GM12878 (cell line): ENCODE measurements at regions not wholly inside any gene's neighbourhood (a gene's known extent, or its start where the extent isn't known, plus 50 kb on each side); places are given as distances from the start of the nearest gene placed in this dataset.

Experiments used
- ATAC-seq: fragments of 200-7000 bp; cut with Tn5 transposase; 3 replicates; pipeline ENCODE4 v1.9.1; 2020; ENCODE audit warnings: mild to moderate bottlenecking, moderate library complexity
- BruUV-seq: library from RNA; stranded (reverse); fragments of 400-500 nt; replicated peaks from 2 replicates; lab custom pipeline; 2021; lab: Mats Ljungman, UMichigan
- CTCF ChIA-PET: fragments of 300-600 bp; sonication (Branson Sonifier 250); formaldehyde crosslinking; extraction: SDS; loops from one replicate; lab custom pipeline; 2021; ENCODE audit warnings: inconsistent platforms; lab: Yijun Ruan, JAX
- POLR2A ChIA-PET: fragments of 350-600 bp; formaldehyde crosslinking; extraction: SDS; loops from one replicate; lab custom pipeline; 2021; ENCODE audit warnings: inconsistent platforms; lab: Charles Lee
- RAD21 ChIA-PET: fragments of 300-600 bp; sonication (Branson Sonifier 250); formaldehyde crosslinking; loops from one replicate; lab custom pipeline; 2023; ENCODE audit warnings: antibody characterized with exemption; ENCODE audit not compliant: unreplicated experiment; lab: Charles Lee
- SMC1A ChIA-PET: fragments of 300-600 bp; sonication (Branson Sonifier 250); formaldehyde crosslinking; loops from one replicate; lab custom pipeline; 2023; ENCODE audit not compliant: unreplicated experiment, uncharacterized antibody; lab: Charles Lee
- DNase-seq: peaks from one replicate; pipeline ENCODE4 v3.0.0-alpha.2; 2011; ENCODE audit warnings: low read depth, low spot score
- FAIRE-seq: peaks from 3 replicates; lab custom pipeline; 2011; peaks lifted over from hg19 to GRCh38; lab: Jason Lieb, UNC
- H2AFZ ChIP-seq: 2 replicates; pipeline ENCODE4 v1.6.0; 2011; ENCODE audit warnings: low read depth, low read length, control low read depth; ENCODE audit not compliant: control insufficient read depth
- H3K27ac ChIP-seq: 2 replicates; pipeline ENCODE4 v1.5.1; 2011; ENCODE audit warnings: control low read depth; ENCODE audit not compliant: control insufficient read depth, insufficient read depth
- H3K27me3 ChIP-seq, 2 experiments: replicated peaks in 1 of 2; 2 replicates each; pipeline versions ENCODE4 v1.6.0 to v1.6.1; 2011; ENCODE audit warnings: low read length in 1 of 2; ENCODE audit not compliant: control insufficient read depth in 2 of 2, insufficient read depth in 2 of 2
- H3K36me3 ChIP-seq, 2 experiments: 2 replicates each; pipeline ENCODE4 v1.5.1; 2011; ENCODE audit warnings: low read length in 1 of 2; ENCODE audit not compliant: control insufficient read depth in 2 of 2, insufficient read depth in 2 of 2
- H3K4me1 ChIP-seq: 2 replicates; pipeline ENCODE4 v1.6.1; 2011; ENCODE audit warnings: mild to moderate bottlenecking, low read length, moderate library complexity, mixed read lengths; ENCODE audit not compliant: control insufficient read depth, insufficient read depth
- H3K4me2 ChIP-seq: 2 replicates; pipeline ENCODE4 v1.6.0; 2011; ENCODE audit warnings: control low read depth; ENCODE audit not compliant: control insufficient read depth, insufficient read depth
- H3K4me3 ChIP-seq: fragments of 200-600 bp; sonication (generic); 2 replicates; pipeline ENCODE4 v1.5.1; 2016
- H3K79me2 ChIP-seq: 2 replicates; pipeline ENCODE4 v1.6.0; 2011; ENCODE audit warnings: low read length; ENCODE audit not compliant: control insufficient read depth, insufficient read depth
- H3K9ac ChIP-seq: 2 replicates; pipeline ENCODE4 v1.8.0; 2011; ENCODE audit warnings: low read length, control low read depth, mixed read lengths; ENCODE audit not compliant: control insufficient read depth, insufficient read depth
- H3K9me3 ChIP-seq: replicated peaks from 3 replicates; pipeline ENCODE4 v1.5.1; 2011; ENCODE audit warnings: mild to moderate bottlenecking, low read length; ENCODE audit not compliant: control insufficient read depth, insufficient read depth
- H4K20me1 ChIP-seq: 2 replicates; pipeline ENCODE4 v1.6.0; 2011; ENCODE audit not compliant: control insufficient read depth, insufficient read depth
- BMI1 ChIP-seq: fragments of 450-650 bp; IDR thresholded peaks from 2 replicates; pipeline ENCODE4 v1.6.1; 2016; ENCODE audit warnings: mild to moderate bottlenecking, moderate library complexity, borderline replicate concordance
- FOS ChIP-seq: IDR thresholded peaks from 3 replicates; pipeline ENCODE4 v1.6.1; 2011; ENCODE audit warnings: borderline replicate concordance; ENCODE audit not compliant: insufficient read length; ENCODE audit errors: extremely low read depth
- FOXK2 ChIP-seq: fragments of 450-650 bp; IDR thresholded peaks from 2 replicates; pipeline ENCODE4 v1.6.1; 2017; ENCODE audit warnings: mild to moderate bottlenecking, moderate library complexity
- FOXM1 ChIP-seq: IDR thresholded peaks from 2 replicates; pipeline ENCODE4 v1.6.1; 2012; ENCODE audit warnings: low read depth, mild to moderate bottlenecking, inconsistent platforms, low read length, moderate library complexity
- GATAD2B ChIP-seq: fragments of 450-650 bp; conservative IDR thresholded peaks from 2 replicates; pipeline ENCODE4 v1.6.1; 2017; ENCODE audit warnings: low read depth, mild to moderate bottlenecking, moderate library complexity
- JUND ChIP-seq: IDR thresholded peaks from 2 replicates; pipeline ENCODE4 v1.6.1; 2012; ENCODE audit warnings: low read depth, mild to moderate bottlenecking, low read length, improper control_type of control experiment, moderate library complexity
- MEF2A ChIP-seq: IDR thresholded peaks from 2 replicates; pipeline ENCODE4 v1.6.1; 2011; ENCODE audit warnings: low read depth, mild to moderate bottlenecking, low read length, moderate library complexity; ENCODE audit not compliant: insufficient read depth
- MEF2B ChIP-seq: fragments of 450-650 bp; IDR thresholded peaks from 2 replicates; pipeline ENCODE4 v1.6.1; 2018; ENCODE audit warnings: mild to moderate bottlenecking, moderate library complexity; ENCODE audit not compliant: partially characterized antibody, poor library complexity, severe bottlenecking
- NR2F1 ChIP-seq: fragments of 450-650 bp; conservative IDR thresholded peaks from 2 replicates; pipeline ENCODE4 v1.6.1; 2017; ENCODE audit warnings: mild to moderate bottlenecking
- RCOR1 ChIP-seq: conservative IDR thresholded peaks from 2 replicates; pipeline ENCODE4 v1.6.1; 2012; ENCODE audit warnings: low read depth, low read length, improper control_type of control experiment
- TBL1XR1 ChIP-seq: IDR thresholded peaks from 2 replicates; pipeline ENCODE4 v1.6.1; 2012; ENCODE audit warnings: low read depth, low read length, improper control_type of control experiment
- ZNF24 ChIP-seq: fragments of 450-650 bp; IDR thresholded peaks from 2 replicates; pipeline ENCODE4 v1.6.1; 2017; ENCODE audit warnings: antibody characterized with exemption, mild to moderate bottlenecking
- WGBS: methylation state at CpG from one replicate; pipeline ENCODE4 v1.1.6; 2016; ENCODE audit warnings: low lambda C conversion rate; ENCODE audit not compliant: insufficient replicate concordance, insufficient coverage; ENCODE audit errors: missing lambda C conversion rate; 5-methylcytosine and 5-hydroxymethylcytosine counted together
- in situ Hi-C: fragments of 300-500 bp; cut with MboI; formaldehyde crosslinking; loops from 9 replicates; pipeline ENCODE4 v1.14.3; 2018; ENCODE audit warnings: mixed read lengths
- intact Hi-C: fragments of 100-400 bp; cut with micrococcal nuclease; formaldehyde crosslinking; loops from one replicate; pipeline ENCODE4 v1.14.2; 2022; ENCODE audit not compliant: unreplicated experiment
- TF ChIP-seq, protein P1 (sequence below): fragments of 450-650 bp; formaldehyde crosslinking; IDR thresholded peaks from 2 replicates; pipeline ENCODE4 v1.4.0; 2022; ENCODE audit warnings: mild to moderate bottlenecking, moderate library complexity

DNA sequence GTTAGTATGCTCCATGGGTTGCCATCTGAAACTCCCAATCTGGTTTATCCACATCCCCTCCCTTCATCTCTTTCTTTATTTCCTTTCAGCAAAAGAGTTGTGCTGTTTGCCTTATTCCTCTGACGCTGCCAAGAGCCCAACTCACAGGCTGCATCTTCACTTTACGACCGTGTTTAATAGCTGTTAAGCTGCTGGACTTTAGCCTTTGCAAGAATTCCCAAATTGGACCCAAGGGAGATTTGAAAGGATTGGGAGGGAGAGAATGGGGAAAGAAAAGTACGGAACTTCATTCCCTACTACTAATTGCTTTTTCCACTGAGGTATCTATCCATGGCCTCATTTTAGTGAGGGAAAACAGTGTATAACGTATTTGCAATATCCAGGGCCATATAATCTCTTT, 263.4 kb upstream of the MEIS1 start:
- in situ Hi-C loops: no loop called here

More for the DNA sequence above, 263.4 kb upstream of the MEIS1 start:
- Histone ChIP-seq H2AFZ (no peak overlapping the region), H4K20me1 (no peaks in the 10 kb centered on the region), H3K36me3 (no peaks in the 10 kb centered on the region), H3K79me2 (no peaks in the 10 kb centered on the region), H3K27ac (no peak overlapping the region), H3K4me2 (no peak overlapping the region)
- CTCF ChIA-PET: no interaction called here
- POLR2A ChIA-PET: no interaction called here
- RAD21 ChIA-PET: no interaction called here
- DNase-seq: no peak
- intact Hi-C loops: no loop called here
- ATAC-seq: no peak
- FAIRE-seq: no peak
- SMC1A ChIA-PET: no interaction called here
- TF ChIP-seq FOXM1: no peak
- no peak for TF ChIP-seq FOXK2
- no peak for TF ChIP-seq GATAD2B
- TF ChIP-seq NR2F1: no peak
- TF ChIP-seq FOS: no peak
- TF ChIP-seq MEF2A: no peak
- TF ChIP-seq RCOR1: no peak
- TF ChIP-seq JUND: no peak
- no peak for TF ChIP-seq BMI1
- TF ChIP-seq MEF2B: no peak
- no peak for TF ChIP-seq ZNF24
- no peak for TF ChIP-seq TBL1XR1
- TF ChIP-seq, protein P1, sequence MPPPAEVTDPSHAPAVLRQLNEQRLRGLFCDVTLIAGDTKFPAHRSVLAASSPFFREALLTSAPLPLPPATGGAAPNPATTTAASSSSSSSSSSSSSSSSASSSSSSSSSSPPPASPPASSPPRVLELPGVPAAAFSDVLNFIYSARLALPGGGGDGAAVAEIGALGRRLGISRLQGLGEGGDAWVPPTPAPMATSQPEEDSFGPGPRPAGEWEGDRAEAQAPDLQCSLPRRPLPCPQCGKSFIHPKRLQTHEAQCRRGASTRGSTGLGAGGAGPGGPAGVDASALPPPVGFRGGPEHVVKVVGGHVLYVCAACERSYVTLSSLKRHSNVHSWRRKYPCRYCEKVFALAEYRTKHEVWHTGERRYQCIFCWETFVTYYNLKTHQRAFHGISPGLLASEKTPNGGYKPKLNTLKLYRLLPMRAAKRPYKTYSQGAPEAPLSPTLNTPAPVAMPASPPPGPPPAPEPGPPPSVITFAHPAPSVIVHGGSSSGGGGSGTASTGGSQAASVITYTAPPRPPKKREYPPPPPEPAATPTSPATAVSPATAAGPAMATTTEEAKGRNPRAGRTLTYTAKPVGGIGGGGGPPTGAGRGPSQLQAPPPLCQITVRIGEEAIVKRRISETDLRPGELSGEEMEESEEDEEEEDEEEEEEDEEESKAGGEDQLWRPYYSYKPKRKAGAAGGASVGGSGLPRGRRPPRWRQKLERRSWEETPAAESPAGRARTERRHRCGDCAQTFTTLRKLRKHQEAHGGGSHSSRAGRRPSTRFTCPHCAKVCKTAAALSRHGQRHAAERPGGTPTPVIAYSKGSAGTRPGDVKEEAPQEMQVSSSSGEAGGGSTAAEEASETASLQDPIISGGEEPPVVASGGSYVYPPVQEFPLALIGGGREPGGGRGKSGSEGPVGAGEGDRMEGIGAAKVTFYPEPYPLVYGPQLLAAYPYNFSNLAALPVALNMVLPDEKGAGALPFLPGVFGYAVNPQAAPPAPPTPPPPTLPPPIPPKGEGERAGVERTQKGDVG (CRISPR knock-in tag): no peak
- TF ChIP-seq, all 136 proteins: peak for 0
- Histone ChIP-seq H3K9me3 (no peaks in the 10 kb centered on the region), H3K27me3 (no peaks in the 10 kb centered on the region), H3K9ac (no peak overlapping the region), H3K4me3 (no peak overlapping the region), H3K4me1 (no peaks in the 10 kb centered on the region)
- no TSS peak for BruUV-seq
- WGBS: 38% methylated on average over 5 of the region's 5 CpGs
